Endothelial cell of umbilical vein (primary cell): ENCODE measurements at regions not wholly inside any gene's neighbourhood (a gene's known extent, or its start where the extent isn't known, plus 50 kb on each side); places are given as distances from the start of the nearest gene placed in this dataset.

Experiments used
- BruUV-seq: library from RNA; stranded (reverse); fragments of 400-500 nt; replicated peaks from 2 replicates; lab custom pipeline; 2021; lab: Mats Ljungman, UMichigan
- CTCF ChIA-PET: fragments of 300-600, 350-600 bp; sonication (Branson Sonifier 250); formaldehyde crosslinking; loops from one replicate; lab custom pipeline; 2021; ENCODE audit warnings: antibody characterized with exemption, inconsistent platforms; lab: Charles Lee
- POLR2A ChIA-PET: fragments of 300-600, 350-600 bp; sonication (Branson Sonifier 250); formaldehyde crosslinking; loops from one replicate; lab custom pipeline; 2021; ENCODE audit warnings: antibody characterized with exemption, inconsistent platforms; lab: Charles Lee
- DNase-seq: peaks from one replicate; pipeline ENCODE4 v3.0.0-alpha.2; 2011; ENCODE audit warnings: low read depth, low spot score
- FAIRE-seq: peaks from 2 replicates; lab custom pipeline; 2011; peaks lifted over from hg19 to GRCh38; lab: Jason Lieb, UNC
- H2AFZ ChIP-seq: 2 replicates; pipeline ENCODE4 v1.6.0; 2012; ENCODE audit warnings: low read depth, low read length, control low read depth, inconsistent platforms
- H3K27ac ChIP-seq: 2 replicates; pipeline ENCODE4 v1.5.1; 2011; ENCODE audit warnings: low read depth, mild to moderate bottlenecking, control low read depth, low read length, moderate library complexity; ENCODE audit not compliant: insufficient read depth
- H3K27me3 ChIP-seq, 2 experiments: 2 replicates each; pipeline versions ENCODE4 v1.6.0 to v1.6.1; 2011; ENCODE audit warnings: low read length in 2 of 2, mixed read lengths in 1 of 2; ENCODE audit not compliant: control insufficient read depth in 2 of 2, insufficient read depth in 2 of 2
- H3K36me3 ChIP-seq, 2 experiments: 2 replicates in 1 of 2; 3 replicates in 1 of 2; pipeline ENCODE4 v1.5.1; 2011; ENCODE audit warnings: low read length in 2 of 2, mild to moderate bottlenecking in 1 of 2, moderate library complexity in 1 of 2; ENCODE audit not compliant: control insufficient read depth in 2 of 2, insufficient read depth in 2 of 2; ENCODE audit errors: extremely low read depth in 1 of 2
- H3K4me1 ChIP-seq: 3 replicates; pipeline ENCODE4 v1.5.1; 2011; ENCODE audit warnings: mild to moderate bottlenecking, low read length; ENCODE audit not compliant: control insufficient read depth, insufficient read depth; ENCODE audit errors: extremely low read depth
- H3K4me2 ChIP-seq: 2 replicates; pipeline ENCODE4 v1.6.1; 2011; ENCODE audit warnings: low read length, control low read depth, mixed read lengths; ENCODE audit not compliant: insufficient read depth
- H3K4me3 ChIP-seq, 3 experiments: fragments of 200-600 bp in 1 of 3; sonication (generic), shearing (Covaris generic) in 1 of 3; replicated peaks in 1 of 3; 2 replicates each; pipeline ENCODE4 v1.5.1; 2011 to 2016; ENCODE audit warnings: control low read depth in 3 of 3, low read length in 3 of 3, mild to moderate bottlenecking in 2 of 3, inconsistent platforms in 1 of 3, low read depth in 1 of 3, moderate library complexity in 1 of 3; ENCODE audit not compliant: insufficient read depth in 1 of 3
- H3K79me2 ChIP-seq: 2 replicates; pipeline ENCODE4 v1.6.0; 2012; ENCODE audit warnings: low read length, inconsistent platforms; ENCODE audit not compliant: control insufficient read depth, insufficient read depth
- H3K9ac ChIP-seq: replicated peaks from 2 replicates; pipeline ENCODE3; 2011; ENCODE audit warnings: low read length, control low read depth; ENCODE audit not compliant: insufficient read depth; ENCODE audit errors: extremely low read depth
- H3K9me1 ChIP-seq: replicated peaks from 3 replicates; pipeline ENCODE4 v1.6.0; 2011; ENCODE audit warnings: mild to moderate bottlenecking, low read length; ENCODE audit not compliant: control insufficient read depth, insufficient read depth; ENCODE audit errors: extremely low read depth
- H3K9me3 ChIP-seq: replicated peaks from 2 replicates; pipeline ENCODE4 v1.5.1; 2012; ENCODE audit warnings: low read length, inconsistent platforms; ENCODE audit not compliant: control insufficient read depth, insufficient read depth
- H4K20me1 ChIP-seq: replicated peaks from 2 replicates; pipeline ENCODE3; 2011; ENCODE audit warnings: mild to moderate bottlenecking, low read length; ENCODE audit not compliant: control insufficient read depth, insufficient read depth; ENCODE audit errors: extremely low read depth
- EZH2 ChIP-seq: IDR thresholded peaks from 2 replicates; pipeline ENCODE4 v1.6.1; 2012; ENCODE audit warnings: borderline replicate concordance, low read depth, mild to moderate bottlenecking, moderate library complexity, low read length, inconsistent platforms; ENCODE audit not compliant: severe bottlenecking
- FOS ChIP-seq: IDR thresholded peaks from 2 replicates; pipeline ENCODE4 v1.6.1; 2011; ENCODE audit warnings: mild to moderate bottlenecking, low read length, moderate library complexity, borderline replicate concordance; ENCODE audit not compliant: insufficient read depth
- GATA2 ChIP-seq: IDR thresholded peaks from 2 replicates; pipeline ENCODE4 v1.7.0; 2011; ENCODE audit warnings: low read depth, mild to moderate bottlenecking, moderate library complexity, mixed read lengths, low read length; ENCODE audit not compliant: insufficient read length, insufficient read depth
- JUN ChIP-seq: IDR thresholded peaks from 2 replicates; pipeline ENCODE4 v1.6.1; 2011; ENCODE audit warnings: borderline replicate concordance, low read depth; ENCODE audit not compliant: insufficient read length, insufficient read depth
- MYC ChIP-seq: IDR thresholded peaks from one replicate; pipeline ENCODE4 v1.6.1; 2011; ENCODE audit warnings: mild to moderate bottlenecking, low read depth, low read length
- POLR2A ChIP-seq: IDR thresholded peaks from 2 replicates; pipeline ENCODE4 v1.6.1; 2012; ENCODE audit warnings: low read depth, mild to moderate bottlenecking, control low read depth, low read length
- POLR2AphosphoS5 ChIP-seq: IDR thresholded peaks from 2 replicates; pipeline ENCODE4 v1.6.1; 2012; ENCODE audit warnings: low read depth, mild to moderate bottlenecking, control low read depth, low read length, moderate library complexity; ENCODE audit not compliant: insufficient read depth
- dilution Hi-C: fragments of 300-500 bp; cut with MboI; formaldehyde crosslinking; loops from one replicate; pipeline ENCODE4 v1.15.0; 2019; ENCODE audit warnings: low sequenced_read_pairs; ENCODE audit not compliant: extremely low pct_ligation_motif_present
- intact Hi-C: fragments of 100-400 bp; cut with micrococcal nuclease; formaldehyde crosslinking; loops from one replicate; pipeline ENCODE4 v1.10.0; 2022
- TF ChIP-seq, protein P1 (sequence below), 2 donors: IDR thresholded peaks; 1 replicate in 1 of 2; 2 replicates in 1 of 2; pipeline ENCODE4 v1.5.1; 2011; ENCODE audit warnings: low read length in 2 of 2, mild to moderate bottlenecking in 2 of 2, moderate library complexity in 2 of 2, control low read depth in 1 of 2, inconsistent platforms in 1 of 2, low read depth in 1 of 2; ENCODE audit not compliant: insufficient read depth in 1 of 2; ENCODE audit errors: extremely low read depth in 1 of 2
- TF ChIP-seq, protein P2 (sequence below): IDR thresholded peaks from 2 replicates; pipeline ENCODE4 v1.6.1; 2011; ENCODE audit not compliant: insufficient read depth, insufficient read length

DNA sequence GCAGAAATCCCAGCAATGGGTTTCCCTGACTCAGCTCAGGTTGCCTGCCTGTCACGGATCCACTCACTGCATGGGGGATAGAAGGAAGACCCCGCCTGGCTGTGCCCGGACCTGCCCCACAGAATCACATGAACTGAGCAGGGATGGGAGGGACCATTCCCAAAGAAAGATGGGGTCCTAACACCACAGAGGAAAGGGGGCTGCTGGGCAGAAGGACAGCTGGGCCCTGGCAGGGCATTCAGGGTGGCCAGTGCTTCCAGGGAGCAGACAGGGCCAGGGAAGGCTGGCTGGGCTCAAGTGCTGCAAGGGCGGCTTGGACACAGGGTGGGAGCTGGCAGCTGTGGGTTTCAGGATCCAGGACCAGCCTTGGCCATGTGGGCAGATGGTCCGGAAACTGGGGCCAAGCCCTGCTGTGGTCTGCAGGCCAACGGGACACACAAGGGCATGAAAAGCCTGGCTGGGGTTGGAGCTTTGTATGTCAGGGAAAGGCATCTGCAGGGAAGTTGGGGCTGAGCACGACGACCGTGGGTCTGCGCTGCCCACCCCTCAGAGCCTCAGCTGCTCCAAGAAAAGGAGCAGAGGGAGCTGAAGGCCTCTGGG is 723.9 kb downstream of the PTPRU start:
- dilution Hi-C loops, result no loop called here
- TF ChIP-seq, protein P1, sequence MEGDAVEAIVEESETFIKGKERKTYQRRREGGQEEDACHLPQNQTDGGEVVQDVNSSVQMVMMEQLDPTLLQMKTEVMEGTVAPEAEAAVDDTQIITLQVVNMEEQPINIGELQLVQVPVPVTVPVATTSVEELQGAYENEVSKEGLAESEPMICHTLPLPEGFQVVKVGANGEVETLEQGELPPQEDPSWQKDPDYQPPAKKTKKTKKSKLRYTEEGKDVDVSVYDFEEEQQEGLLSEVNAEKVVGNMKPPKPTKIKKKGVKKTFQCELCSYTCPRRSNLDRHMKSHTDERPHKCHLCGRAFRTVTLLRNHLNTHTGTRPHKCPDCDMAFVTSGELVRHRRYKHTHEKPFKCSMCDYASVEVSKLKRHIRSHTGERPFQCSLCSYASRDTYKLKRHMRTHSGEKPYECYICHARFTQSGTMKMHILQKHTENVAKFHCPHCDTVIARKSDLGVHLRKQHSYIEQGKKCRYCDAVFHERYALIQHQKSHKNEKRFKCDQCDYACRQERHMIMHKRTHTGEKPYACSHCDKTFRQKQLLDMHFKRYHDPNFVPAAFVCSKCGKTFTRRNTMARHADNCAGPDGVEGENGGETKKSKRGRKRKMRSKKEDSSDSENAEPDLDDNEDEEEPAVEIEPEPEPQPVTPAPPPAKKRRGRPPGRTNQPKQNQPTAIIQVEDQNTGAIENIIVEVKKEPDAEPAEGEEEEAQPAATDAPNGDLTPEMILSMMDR (IDR thresholded peaks at IDR 0.05; ENCODE audit: extremely low read depth in 1 of 2, insufficient read depth in 1 of 2, low read depth in 1 of 2, low read length in 2 of 2), result no peak
- TF ChIP-seq, protein P2, sequence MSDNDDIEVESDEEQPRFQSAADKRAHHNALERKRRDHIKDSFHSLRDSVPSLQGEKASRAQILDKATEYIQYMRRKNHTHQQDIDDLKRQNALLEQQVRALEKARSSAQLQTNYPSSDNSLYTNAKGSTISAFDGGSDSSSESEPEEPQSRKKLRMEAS, result no peak
- TF ChIP-seq JUN (no peak), POLR2A (no peak), GATA2 (no peak), POLR2AphosphoS5 (no peak), EZH2 (no peak), MYC (no peak), FOS (no peak)
- Histone ChIP-seq H3K27me3 (no peaks in the 10 kb centered on the region), H3K4me2 (no peak overlapping the region), H3K4me1 (no peaks in the 10 kb centered on the region), H3K4me3 (no peak overlapping the region), H3K9me1 (no peaks in the 10 kb centered on the region), H3K9ac (no peak overlapping the region), H2AFZ (no peak overlapping the region), H3K36me3 (no peaks in the 10 kb centered on the region), H3K27ac (no peak overlapping the region), H3K79me2 (no peaks in the 10 kb centered on the region), H3K9me3 (no peaks in the 10 kb centered on the region), H4K20me1 (no peaks in the 10 kb centered on the region)
- no peak for DNase-seq
- FAIRE-seq, result no peak
- CTCF ChIA-PET, result no interaction called here
- POLR2A ChIA-PET, result no interaction called here
- no TSS peak for BruUV-seq
- intact Hi-C loops, result no loop called here
